ENCODE measurements at regions not wholly inside any gene's neighbourhood (a gene's known extent, or its start where the extent isn't known, plus 50 kb on each side); places are given as distances from the start of the nearest gene placed in this dataset.

DNA sequence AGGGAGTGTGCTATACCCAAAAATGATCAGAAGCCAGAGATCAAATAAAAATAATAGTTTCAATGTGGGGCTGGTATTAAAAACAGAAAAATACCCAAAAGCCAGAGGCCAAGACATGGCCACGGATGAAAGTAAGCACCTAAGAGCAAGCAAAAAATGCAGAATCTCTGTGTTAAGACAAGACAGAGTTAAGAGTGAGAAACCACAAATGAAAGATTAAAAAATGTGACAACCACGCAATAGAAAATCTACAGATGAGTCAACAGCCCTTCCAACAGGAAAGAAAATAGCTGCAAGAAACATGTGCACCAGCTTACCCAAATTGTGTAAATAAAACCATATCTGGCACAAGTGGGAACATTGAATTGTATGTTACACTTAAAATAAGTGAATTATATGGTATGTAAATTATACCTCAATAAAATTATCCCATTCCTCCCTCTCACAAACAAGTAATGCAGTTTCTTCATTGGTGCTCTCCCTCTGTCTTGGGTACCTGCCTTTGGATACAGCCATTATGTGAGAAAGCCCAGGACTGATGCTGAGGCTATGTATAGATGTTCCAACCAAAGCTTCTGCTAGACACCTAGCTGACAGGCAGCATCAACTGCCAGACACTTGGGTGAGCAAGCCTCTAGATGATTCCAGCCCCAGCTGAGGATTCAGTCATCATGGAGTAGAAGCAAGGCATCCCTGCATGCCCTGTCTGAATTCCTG, 55.3 kb upstream of the UFL1 start:
- H3F3A ChIP-seq (ENCODE audit: insufficient read depth, low read length) = no peaks in the 10 kb centered on the region
- no peaks in the 10 kb centered on the region for H3K36me3 ChIP-seq (ENCODE audit: insufficient read depth, low read length)
- TF ChIP-seq, protein P1, sequence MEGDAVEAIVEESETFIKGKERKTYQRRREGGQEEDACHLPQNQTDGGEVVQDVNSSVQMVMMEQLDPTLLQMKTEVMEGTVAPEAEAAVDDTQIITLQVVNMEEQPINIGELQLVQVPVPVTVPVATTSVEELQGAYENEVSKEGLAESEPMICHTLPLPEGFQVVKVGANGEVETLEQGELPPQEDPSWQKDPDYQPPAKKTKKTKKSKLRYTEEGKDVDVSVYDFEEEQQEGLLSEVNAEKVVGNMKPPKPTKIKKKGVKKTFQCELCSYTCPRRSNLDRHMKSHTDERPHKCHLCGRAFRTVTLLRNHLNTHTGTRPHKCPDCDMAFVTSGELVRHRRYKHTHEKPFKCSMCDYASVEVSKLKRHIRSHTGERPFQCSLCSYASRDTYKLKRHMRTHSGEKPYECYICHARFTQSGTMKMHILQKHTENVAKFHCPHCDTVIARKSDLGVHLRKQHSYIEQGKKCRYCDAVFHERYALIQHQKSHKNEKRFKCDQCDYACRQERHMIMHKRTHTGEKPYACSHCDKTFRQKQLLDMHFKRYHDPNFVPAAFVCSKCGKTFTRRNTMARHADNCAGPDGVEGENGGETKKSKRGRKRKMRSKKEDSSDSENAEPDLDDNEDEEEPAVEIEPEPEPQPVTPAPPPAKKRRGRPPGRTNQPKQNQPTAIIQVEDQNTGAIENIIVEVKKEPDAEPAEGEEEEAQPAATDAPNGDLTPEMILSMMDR (IDR thresholded peaks at IDR 0.05; ENCODE audit: low read length) = no peak
- no peak for TF ChIP-seq EZH2 (IDR thresholded peaks at IDR 0.05; ENCODE audit: borderline replicate concordance, low read length)
- H3K27ac ChIP-seq (ENCODE audit: low read depth, low read length, poor library complexity, severe bottlenecking) = no peak overlapping the region
- no peak overlapping the region for H3K4me2 ChIP-seq (ENCODE audit: low read length)
- H3K4me3 ChIP-seq (ENCODE audit: low read depth, low read length, poor library complexity, severe bottlenecking) = no peak overlapping the region
- H3K27me3 ChIP-seq (ENCODE audit: insufficient read depth, low read length) = no peaks in the 10 kb centered on the region
- no peaks in the 10 kb centered on the region for H3K4me1 ChIP-seq (ENCODE audit: insufficient read depth, low read length, severe bottlenecking)
- no peaks in the 10 kb centered on the region for H3K9me2 ChIP-seq (ENCODE audit: low read depth, low read length)
- no peaks in the 10 kb centered on the region for H3K9me3 ChIP-seq (ENCODE audit: low read length)
- no peak overlapping the region for H2AFZ ChIP-seq (ENCODE audit: low read length)
- H3K9ac ChIP-seq (ENCODE audit: low read length) = no peak overlapping the region
- no peaks in the 10 kb centered on the region for H3K79me2 ChIP-seq (ENCODE audit: insufficient read depth, low read length)
- no peaks in the 10 kb centered on the region for H4K20me1 ChIP-seq (ENCODE audit: insufficient read depth, low read length)

DNA sequence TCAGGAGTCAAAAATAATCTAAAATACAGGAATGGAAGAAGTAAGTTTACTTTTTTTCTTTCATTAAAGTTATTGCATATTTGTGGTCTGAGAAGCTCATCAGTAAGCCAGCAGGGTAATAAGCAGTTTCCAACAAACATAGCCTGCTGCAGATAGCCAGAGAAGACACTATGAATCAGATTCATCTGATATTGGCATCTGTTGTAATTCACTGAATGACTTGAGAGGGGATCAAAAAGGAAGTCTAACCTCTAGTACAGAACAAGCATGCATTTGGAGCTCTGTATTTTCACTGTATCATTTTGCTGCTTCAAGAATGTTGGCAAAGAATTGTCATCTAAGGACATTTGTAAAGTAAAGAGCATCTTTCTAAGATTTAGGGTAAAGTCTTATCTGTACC, 53.8 kb upstream of the UFL1 start:
- no peak overlapping the region for H3K27ac ChIP-seq (ENCODE audit: low read depth, low read length, poor library complexity, severe bottlenecking)
- no peak overlapping the region for H2AFZ ChIP-seq (ENCODE audit: low read length)
- H3K79me2 ChIP-seq (ENCODE audit: insufficient read depth, low read length) = no peaks in the 10 kb centered on the region
- no peaks in the 10 kb centered on the region for H3K9me2 ChIP-seq (ENCODE audit: low read depth, low read length)
- no peaks in the 10 kb centered on the region for H3K36me3 ChIP-seq (ENCODE audit: insufficient read depth, low read length)
- no peaks in the 10 kb centered on the region for H4K20me1 ChIP-seq (ENCODE audit: insufficient read depth, low read length)
- no peak overlapping the region for H3K4me2 ChIP-seq (ENCODE audit: low read length)
- no peaks in the 10 kb centered on the region for H3K4me1 ChIP-seq (ENCODE audit: insufficient read depth, low read length, severe bottlenecking)
- no peak overlapping the region for H3K4me3 ChIP-seq (ENCODE audit: low read depth, low read length, poor library complexity, severe bottlenecking)
- H3F3A ChIP-seq (ENCODE audit: insufficient read depth, low read length) = no peaks in the 10 kb centered on the region
- no peak overlapping the region for H3K9ac ChIP-seq (ENCODE audit: low read length)
- H3K9me3 ChIP-seq (ENCODE audit: low read length) = no peaks in the 10 kb centered on the region
- no peaks in the 10 kb centered on the region for H3K27me3 ChIP-seq (ENCODE audit: insufficient read depth, low read length)
- TF ChIP-seq EZH2 (IDR thresholded peaks at IDR 0.05; ENCODE audit: borderline replicate concordance, low read length) = no peak
- TF ChIP-seq, protein P1 (IDR thresholded peaks at IDR 0.05; ENCODE audit: low read length) = no peak

DNA sequence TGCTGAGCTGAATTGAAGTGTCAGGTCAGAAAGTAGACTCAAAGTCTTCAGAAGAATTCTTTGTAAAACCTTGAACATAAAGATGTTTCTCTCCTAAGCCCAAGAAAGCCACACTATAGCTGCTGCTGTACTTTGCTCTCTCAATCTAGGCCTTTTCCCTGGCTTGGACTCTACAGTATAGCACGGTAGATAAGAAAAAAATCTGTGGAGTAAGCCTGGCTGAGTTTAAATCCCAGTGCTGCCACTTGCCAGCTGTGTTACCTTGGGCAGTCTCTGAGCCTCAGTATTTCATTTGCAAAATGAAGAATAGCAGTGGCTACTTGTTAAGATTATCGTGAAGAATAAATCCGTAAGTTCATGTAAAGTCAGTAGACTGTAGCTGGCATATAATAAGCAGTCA, 53.3 kb upstream of the UFL1 start:
- Histone ChIP-seq H3K27ac (ENCODE audit: low read depth, low read length, poor library complexity, severe bottlenecking) (no peak overlapping the region), H3K4me3 (ENCODE audit: low read depth, low read length, poor library complexity, severe bottlenecking) (no peak overlapping the region), H3K9me3 (ENCODE audit: low read length) (no peaks in the 10 kb centered on the region), H3K9ac (ENCODE audit: low read length) (no peak overlapping the region), H2AFZ (ENCODE audit: low read length) (no peak overlapping the region), H3K36me3 (ENCODE audit: insufficient read depth, low read length) (no peaks in the 10 kb centered on the region), H3K4me2 (ENCODE audit: low read length) (no peak overlapping the region), H4K20me1 (ENCODE audit: insufficient read depth, low read length) (no peaks in the 10 kb centered on the region), H3K9me2 (ENCODE audit: low read depth, low read length) (no peaks in the 10 kb centered on the region), H3K79me2 (ENCODE audit: insufficient read depth, low read length) (no peaks in the 10 kb centered on the region), H3K4me1 (ENCODE audit: insufficient read depth, low read length, severe bottlenecking) (no peaks in the 10 kb centered on the region), H3F3A (ENCODE audit: insufficient read depth, low read length) (no peaks in the 10 kb centered on the region), H3K27me3 (ENCODE audit: insufficient read depth, low read length) (no peaks in the 10 kb centered on the region)
- no peak for TF ChIP-seq EZH2 (IDR thresholded peaks at IDR 0.05; ENCODE audit: borderline replicate concordance, low read length)
- TF ChIP-seq, protein P1 (IDR thresholded peaks at IDR 0.05; ENCODE audit: low read length) = no peak
